Astrocyte of the hippocampus (primary cell): ENCODE measurements at regions not wholly inside any gene's neighbourhood (a gene's known extent, or its start where the extent isn't known, plus 50 kb on each side); places are given as distances from the start of the nearest gene placed in this dataset.
A peak's percentile ranks its signal among the peaks of the same experiment; 100 is the strongest.

Experiments used
- DNase-seq: peaks from one replicate; pipeline ENCODE4 v3.0.0; 2011; ENCODE audit warnings: low read depth, low spot score

- DNase-seq, result no peak
These were observed 414.1 kb upstream of the CDH8 start for GRCh38 chr16:62450291-62450690.

GRCh38 chr16:62445909-62446308, 409.7 kb upstream of the CDH8 start:
- no peak for DNase-seq

DNA sequence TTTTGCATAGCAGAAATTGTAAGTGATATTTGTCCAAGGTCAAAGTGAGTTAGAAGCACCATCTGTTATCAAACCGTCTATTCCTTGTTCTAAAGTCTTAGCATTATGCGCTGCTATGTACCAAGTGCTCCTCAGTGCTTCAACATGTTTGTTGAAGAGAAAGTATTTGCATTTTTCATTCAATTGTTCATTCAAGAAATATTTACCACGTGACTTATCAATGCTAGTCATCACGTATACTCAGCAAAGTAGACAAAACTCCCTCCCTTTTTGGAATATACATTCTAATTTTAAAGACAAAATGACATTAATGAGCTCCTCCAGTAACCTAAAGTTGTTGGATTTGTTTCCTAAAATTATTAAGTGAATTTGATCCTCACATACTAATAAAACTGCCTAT, 388.0 kb upstream of the CDH8 start:
- no peak for DNase-seq

DNA sequence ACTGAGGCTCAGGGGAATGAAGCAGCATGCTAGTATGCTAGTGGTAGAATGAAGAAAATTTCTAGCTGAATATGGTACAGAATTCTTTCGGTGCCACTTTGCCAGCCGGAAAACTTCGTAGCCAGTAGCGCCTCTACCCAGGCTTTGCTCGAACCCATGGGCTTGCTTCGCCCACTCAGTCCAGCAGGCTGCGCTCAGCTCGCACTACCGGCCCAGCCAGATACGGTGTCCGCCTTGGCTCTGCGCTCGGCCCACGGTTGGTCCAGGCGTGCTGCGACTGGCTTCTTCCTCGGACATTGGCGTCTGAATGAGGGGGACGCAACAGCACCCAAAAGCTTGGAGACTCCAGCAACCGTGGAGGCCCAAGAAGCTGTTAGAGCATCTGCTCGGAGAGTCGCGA, 372.5 kb upstream of the CDH8 start:
- no peak for DNase-seq

DNA sequence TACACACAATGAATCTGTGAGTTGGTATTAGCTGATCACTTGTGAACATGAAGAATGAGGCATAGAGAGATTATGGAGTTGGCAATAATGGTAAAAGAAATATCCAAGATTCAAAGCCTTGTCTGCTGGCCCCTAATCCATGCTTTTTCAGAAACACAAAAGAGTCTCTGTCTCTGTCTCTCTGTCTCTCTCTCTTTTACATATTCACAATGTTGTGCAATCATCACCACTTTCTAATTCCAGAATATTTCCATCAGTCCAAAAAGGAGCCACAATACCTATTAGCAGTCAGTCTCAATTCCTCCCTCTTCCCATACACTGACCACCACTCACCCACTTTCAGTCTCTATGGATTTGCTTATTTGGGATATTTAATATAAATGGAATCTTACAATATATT, 370.1 kb upstream of the CDH8 start:
- no peak for DNase-seq

DNA sequence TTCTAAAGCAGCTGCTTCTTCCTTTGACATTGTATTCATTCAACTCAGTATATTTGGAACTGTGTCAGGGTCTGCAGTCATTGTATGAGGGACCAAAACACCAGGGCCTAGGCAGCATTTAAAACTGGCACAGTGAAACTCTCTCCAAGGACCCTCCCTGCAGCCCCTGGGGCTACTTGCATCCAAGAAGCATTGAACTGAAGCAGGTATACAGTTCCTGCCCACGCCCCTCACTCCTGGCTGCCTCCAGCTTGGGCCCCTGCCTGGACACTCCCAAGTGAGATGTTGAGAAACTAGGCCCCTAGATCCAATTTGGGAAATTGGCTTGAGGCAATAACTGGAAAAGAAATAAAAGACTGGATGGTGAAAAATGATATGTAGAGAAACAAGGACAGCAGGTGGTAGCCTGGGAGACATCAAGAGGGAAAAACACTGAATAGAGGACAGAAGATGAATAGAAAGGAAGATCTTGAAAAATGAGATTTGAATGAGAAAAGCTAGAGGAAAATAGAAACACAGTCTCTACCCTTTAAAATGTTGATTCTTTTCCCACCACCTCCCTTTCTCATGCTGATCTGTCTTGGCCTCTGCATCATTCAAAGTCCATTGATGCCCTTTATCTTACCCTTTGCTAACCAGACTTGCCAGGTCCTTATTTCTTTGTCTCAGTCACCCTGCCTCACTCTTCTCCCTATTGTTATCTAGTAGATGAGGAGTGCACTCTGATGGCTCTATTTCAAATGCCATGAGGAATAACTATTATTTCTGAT, 368.8 kb upstream of the CDH8 start:
- DNase-seq, result no peak

GRCh38 chr16:62392698-62393097, 356.5 kb upstream of the CDH8 start:
- no peak for DNase-seq

GRCh38 chr16:62391940-62392339, 355.7 kb upstream of the CDH8 start:
- DNase-seq, result no peak

- no peak for DNase-seq
These were observed 354.9 kb upstream of the CDH8 start for GRCh38 chr16:62391134-62391533.

GRCh38 chr16:62390214-62390613, 354.0 kb upstream of the CDH8 start:
- DNase-seq, result no peak

DNA sequence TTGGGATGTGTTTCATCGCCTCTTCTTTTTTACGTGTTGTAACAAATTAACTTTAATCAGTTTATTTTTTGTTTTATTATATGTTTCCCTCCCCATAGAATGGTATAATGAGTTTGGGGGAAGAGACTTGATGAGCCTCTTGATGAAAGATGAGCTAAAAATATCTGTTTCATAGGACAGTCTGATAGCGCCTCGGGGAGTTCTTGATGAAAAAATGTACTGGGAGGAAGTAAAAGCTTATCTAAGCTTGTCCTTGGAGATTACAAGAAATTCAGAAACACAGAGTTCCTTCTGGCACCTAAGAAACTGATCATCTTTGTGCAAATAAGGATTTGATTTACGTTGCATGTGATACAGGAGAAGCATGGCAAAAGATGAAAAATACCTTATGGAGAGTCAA, 350.2 kb upstream of the CDH8 start:
- DNase-seq, result no peak

DNA sequence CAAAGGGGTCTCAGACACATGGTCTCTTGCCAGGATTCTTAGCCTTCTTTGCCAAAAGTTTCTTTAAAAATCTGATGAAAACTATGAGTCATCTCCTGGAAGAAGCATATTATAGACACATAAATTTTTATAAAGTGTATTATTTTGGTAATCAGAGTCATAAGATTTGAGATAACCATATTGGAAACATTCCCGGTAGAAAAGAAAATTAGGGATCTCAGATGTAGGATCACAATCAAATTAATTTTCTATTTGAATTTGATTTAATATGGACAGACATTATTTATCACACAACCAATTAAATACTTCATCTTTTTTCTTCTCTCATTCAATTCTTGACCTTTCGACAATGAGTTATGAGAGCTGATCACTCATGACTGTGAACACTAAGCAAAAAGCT, 347.7 kb upstream of the CDH8 start:
- no peak for DNase-seq

- no peak for DNase-seq
These were observed 334.2 kb upstream of the CDH8 start for GRCh38 chr16:62370445-62370844.

DNA sequence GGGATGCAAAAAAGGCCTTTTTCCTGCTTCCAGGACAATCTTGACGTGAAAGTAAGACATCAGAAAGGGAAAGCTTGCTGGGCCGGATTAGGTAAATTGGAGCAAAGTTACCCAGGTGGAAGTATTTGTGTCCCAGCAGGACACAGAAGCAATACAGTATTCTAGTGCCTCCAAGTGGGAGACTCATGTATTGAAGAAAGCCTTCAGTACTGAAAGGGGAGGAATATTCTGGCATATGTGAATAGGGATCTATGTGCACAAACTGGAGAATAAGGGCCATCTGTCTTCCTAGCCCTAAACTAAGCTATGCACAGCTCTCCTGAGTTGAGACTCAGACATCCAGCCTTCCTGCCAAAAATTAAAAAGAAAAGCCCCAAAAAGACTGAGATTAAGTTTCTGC, 327.3 kb upstream of the CDH8 start:
- peak; percentile 39 for DNase-seq

- DNase-seq, result no peak
These were observed 317.1 kb upstream of the CDH8 start for GRCh38 chr16:62353355-62353754.

DNA sequence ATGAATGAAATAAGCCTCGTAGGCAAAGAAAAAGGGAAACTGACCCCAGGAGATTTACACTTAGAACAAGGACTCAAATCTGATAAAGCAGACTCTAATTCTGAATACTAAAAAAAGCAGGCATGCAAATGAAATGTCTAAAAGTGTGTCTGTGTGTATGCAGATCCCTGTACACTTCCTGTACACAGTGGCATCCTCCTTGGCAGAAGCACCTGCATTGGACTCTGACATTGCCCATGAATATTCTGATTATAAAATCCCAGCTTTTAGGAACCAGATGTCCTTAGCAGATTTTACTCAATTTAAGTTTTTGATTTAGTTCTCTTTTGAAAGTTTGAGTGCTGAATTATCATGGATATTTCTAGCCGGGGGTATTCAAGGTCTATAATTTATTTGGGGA, 306.0 kb upstream of the CDH8 start:
- DNase-seq, result no peak

GRCh38 chr16:62335356-62335755, 299.1 kb upstream of the CDH8 start:
- no peak for DNase-seq

DNA sequence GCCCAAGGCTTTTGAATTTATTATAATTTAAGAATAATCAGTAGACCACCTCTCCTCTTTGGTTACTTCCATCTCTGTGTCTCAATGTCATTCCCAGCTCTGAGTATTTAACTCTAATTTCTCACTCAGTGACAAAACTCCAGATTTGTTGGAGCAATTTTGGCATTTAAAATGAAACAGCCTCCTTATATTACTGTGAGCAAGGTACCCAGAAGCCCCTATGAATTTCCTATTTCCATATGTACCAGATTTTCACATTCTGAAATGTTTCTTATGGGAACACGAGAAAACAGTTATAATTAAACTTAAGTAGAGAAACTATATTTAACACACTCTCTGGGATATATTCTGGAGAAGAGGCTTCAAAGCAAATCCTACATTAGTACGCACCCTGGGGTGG, 285.4 kb upstream of the CDH8 start:
- no peak for DNase-seq

DNA sequence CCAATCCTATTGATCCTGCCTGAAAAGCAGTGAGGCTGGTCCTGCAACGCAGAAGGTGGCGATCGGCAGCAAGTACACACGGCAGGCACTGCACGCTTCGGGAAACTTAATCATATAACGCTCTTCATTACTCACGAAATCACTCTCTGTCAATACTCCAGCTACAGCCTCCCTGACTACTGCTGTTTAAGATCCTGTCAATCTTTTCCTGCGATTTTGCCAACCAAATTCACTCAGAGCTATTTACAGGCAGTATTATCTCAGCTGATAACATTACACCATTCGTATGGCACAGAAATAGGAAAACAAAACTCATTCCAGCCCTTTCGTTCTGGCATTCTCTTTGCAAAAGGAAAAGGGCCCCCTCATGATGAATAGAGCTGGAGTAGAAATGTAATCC, 262.4 kb upstream of the CDH8 start:
- DNase-seq, result peak; percentile 35

DNA sequence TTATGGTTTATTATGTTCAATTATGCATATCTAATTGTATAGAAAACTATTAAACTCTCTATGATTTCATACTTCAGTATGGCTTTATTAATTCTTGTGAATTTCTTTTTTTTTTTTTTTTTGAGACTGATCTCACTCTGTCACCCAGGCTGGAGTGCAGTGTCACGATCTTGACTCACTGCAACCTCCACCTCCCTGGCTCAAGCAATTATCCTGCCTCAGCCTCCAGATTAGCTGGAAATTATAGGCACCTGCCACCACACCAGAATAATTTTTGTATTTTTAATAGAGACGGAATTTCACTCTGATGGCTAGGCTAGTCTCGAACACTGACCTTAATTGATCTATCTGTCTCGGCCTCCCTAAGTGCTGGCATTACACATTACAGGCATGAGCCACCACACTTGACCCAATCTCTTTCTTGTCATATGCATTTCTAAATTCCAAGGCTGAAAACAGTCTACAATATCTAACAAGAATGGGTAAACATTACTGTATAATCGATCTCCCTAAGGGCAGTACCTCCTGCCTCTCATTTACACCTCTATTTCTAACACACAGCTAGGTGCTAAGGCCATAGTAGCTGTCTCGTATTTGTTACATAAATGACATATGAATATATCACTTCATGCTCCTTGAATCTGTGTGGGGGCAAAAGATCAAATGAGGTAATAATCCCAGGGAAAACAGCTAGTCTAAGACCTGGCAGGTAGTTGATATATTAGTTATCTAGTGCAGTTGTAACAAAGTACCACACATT, 258.2 kb upstream of the CDH8 start:
- no peak for DNase-seq

DNA sequence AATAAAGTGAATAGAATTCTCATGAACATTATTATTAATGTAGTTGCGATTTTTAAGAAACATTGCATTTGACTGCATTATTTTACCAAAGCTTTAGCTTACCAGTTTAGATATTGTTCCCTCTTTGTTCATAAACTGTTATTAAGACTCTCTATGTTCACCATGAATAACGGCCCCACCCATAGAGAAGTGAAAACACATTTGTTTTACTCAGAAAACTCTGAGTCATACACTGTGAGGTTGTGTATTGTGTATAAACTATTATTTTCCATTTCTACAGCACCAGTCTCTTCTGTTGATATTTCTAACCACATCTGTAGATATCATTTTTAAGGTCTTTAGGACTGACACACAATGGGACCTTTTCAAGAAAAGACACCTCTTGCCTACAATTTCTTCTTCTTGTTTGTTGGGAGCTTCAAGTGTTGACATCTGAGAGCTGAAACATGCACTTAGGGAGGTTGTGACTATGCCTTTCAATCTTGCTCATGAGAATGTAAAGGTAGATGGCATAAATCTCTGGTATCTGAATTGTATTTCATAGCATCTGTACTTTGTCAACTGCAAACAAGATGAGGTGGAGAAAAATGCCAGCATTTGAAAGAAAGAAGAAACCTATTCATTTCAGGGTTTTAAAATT, 252.9 kb upstream of the CDH8 start:
- DNase-seq, result no peak

GRCh38 chr16:62280506-62280905, 244.3 kb upstream of the CDH8 start:
- DNase-seq, result no peak

GRCh38 chr16:62277942-62278341, 241.7 kb upstream of the CDH8 start:
- DNase-seq, result no peak
